ENCODE measurements at regions not wholly inside any gene's neighbourhood (a gene's known extent, or its start where the extent isn't known, plus 50 kb on each side); places are given as distances from the start of the nearest gene placed in this dataset.
A peak's percentile ranks its signal among the peaks of the same experiment; 100 is the strongest.

DNA sequence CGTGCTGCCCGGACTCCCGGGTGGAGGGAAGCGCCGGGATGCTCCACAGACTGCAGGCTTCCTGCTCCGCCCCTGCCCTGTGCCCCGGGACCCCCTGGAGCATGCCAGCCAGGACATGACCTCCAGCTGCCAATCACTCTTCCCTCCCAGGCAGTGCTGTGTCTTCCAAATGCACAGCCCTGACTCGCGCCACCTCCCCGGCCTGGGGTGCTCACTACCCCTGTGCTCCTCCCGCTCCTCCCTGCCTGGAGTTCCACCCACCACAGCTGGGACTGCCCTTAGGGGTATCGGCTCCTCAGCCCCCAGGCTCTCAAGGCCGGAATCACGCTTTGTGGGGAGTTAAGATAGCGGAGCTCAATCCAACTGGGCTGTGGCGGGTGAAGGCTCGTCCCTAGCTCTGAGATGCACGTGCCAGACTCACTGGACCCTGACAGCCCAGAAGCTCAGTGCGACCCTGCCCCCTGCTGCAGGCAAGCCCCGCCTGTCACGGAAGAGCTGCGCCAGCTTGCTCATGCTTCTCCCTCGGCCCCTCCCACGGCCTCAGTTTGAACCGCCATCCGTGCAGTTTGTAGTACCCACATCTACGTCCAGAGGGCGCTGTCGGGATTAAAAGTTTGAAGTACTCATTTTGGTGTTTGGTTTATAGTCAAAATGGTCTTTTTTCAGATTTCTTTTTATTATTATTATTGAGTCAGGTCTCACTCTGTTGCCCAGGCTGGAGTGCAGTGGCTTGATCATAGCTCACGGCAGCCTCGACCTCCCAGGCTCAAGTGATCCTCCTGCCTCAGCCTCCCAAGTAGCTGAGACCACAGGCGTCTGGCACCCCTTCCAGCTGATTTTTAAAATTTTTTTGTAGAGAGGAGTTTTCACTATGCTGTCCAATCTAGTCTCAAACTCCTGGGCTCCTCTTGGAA is 142.5 kb upstream of the TCERG1L start:
- peak; percentile 62 to 76 (median 72) for DNase-seq
- Histone ChIP-seq H3K27ac (no peak overlapping the region), H3K36me3 (replicated peaks in 1 of 2; ENCODE audit: insufficient read depth in 1 of 2, low read depth in 2 of 2) (no peaks in the 10 kb centered on the region), H3K4me1 (peaks cover 6% of the 10 kb centered on the region), H3K9me3 (no peaks in the 10 kb centered on the region), H3K27me3 (peaks cover 0 to 10% of the 10 kb centered on the region in 2 donors), H3K4me3 (no peak overlapping the region)
- intact Hi-C loops (cut with DNase I), result loop anchor here (10.0 kb wide), 1 partner anchor 331 kb away; no protein-coding TSS in a partner anchor
- no peak for ATAC-seq
- TF ChIP-seq POLR2A (IDR thresholded peaks at IDR 0.05), result no peak
- TF ChIP-seq, protein P1, sequence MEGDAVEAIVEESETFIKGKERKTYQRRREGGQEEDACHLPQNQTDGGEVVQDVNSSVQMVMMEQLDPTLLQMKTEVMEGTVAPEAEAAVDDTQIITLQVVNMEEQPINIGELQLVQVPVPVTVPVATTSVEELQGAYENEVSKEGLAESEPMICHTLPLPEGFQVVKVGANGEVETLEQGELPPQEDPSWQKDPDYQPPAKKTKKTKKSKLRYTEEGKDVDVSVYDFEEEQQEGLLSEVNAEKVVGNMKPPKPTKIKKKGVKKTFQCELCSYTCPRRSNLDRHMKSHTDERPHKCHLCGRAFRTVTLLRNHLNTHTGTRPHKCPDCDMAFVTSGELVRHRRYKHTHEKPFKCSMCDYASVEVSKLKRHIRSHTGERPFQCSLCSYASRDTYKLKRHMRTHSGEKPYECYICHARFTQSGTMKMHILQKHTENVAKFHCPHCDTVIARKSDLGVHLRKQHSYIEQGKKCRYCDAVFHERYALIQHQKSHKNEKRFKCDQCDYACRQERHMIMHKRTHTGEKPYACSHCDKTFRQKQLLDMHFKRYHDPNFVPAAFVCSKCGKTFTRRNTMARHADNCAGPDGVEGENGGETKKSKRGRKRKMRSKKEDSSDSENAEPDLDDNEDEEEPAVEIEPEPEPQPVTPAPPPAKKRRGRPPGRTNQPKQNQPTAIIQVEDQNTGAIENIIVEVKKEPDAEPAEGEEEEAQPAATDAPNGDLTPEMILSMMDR (IDR thresholded peaks at IDR 0.05), result peak; percentile 66 to 96 (median 73)
- WGBS, 2 donors, result 16 to 25% methylated on average over 26 to 32 of the region's 32 CpGs

DNA sequence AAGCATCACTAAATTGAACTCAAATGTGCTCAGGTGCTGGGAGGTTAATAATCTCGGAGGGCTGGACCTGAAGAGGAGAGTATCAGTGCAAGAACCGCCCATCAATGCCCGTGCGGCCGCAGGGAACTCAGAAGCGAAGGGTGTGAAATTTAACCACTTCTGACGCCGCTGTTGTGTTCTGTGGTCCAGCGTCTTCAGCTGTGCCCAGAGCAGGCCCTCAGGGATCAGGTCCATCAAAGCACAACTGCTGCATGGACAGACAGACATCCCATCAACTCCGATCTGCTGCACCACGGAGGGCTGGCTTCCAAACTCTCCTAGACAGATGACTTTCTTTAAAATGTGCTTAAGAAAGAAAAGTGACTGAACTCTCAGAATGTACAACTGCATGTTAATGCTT is 144.9 kb upstream of the TCERG1L start:
- TF ChIP-seq, protein P1 (IDR thresholded peaks at IDR 0.05), result no peak
- no peak for TF ChIP-seq POLR2A (IDR thresholded peaks at IDR 0.05)
- WGBS, 2 donors, result 19 to 35% methylated on average over 10 to 11 of the region's 11 CpGs
- H3K27me3 ChIP-seq, result peaks cover 0 to 10% of the 10 kb centered on the region in 2 donors

DNA sequence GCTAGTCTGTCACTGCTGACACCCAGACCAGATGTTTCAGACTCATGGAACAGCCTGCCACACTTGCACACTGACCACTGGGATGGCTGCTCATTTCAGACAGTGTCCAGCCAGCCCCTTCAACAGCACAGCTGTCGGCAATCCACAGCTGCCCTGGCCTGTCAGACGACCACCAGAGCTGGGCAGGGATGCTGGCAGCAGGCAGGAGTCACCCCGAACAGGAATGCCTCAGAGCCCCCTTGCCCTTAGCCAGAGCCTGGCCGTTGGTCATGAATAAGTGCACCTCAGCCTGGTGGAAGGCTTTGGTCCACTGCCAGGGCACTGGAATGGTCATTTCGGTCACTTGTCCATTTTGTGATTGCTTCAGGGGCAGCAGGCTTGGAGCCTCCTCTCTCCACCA is 149.6 kb upstream of the TCERG1L start:
- no peak for DNase-seq
- H3K27me3 ChIP-seq, result peaks cover 0 to 5% of the 10 kb centered on the region in 2 donors

More for the DNA sequence above, 144.9 kb upstream of the TCERG1L start:
- no peak overlapping the region for H3K27ac ChIP-seq
- intact Hi-C loops (cut with DNase I), result loop anchor here (10.0 kb wide), 1 partner anchor 328 kb away; no protein-coding TSS in a partner anchor
- no peak overlapping the region for H3K4me3 ChIP-seq
- DNase-seq (no peak), ATAC-seq (no peak)
- no peaks in the 10 kb centered on the region for H3K36me3 ChIP-seq (replicated peaks in 1 of 2; ENCODE audit: insufficient read depth in 1 of 2, low read depth in 2 of 2)
- peaks cover 6% of the 10 kb centered on the region for H3K4me1 ChIP-seq
- no peaks in the 10 kb centered on the region for H3K9me3 ChIP-seq

DNA sequence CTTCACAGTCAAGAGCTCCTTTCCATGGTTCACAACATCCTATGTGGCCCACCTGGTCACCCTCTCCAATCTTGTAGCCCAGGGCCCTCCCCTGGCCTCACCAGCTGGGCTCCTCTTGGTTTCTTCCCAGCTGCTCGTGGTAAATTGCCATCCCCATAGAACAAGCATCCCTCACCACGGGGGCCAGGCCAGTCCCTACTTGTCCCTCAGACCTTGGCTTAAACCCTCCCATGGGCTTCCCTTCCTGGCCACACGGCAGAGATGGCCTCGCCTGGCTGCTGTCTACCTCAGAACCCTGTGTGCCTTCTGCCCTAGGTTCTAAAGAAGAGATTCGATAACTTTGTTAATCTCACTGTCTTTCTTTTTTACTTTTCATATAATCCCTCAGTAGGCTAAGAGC is 153.3 kb upstream of the TCERG1L start:
- 50 to 79% methylated on average over 4 to 5 of the region's 5 CpGs for WGBS, 2 donors
- intact Hi-C loops (cut with DNase I), result no loop called here
- peaks cover 0 to 5% of the 10 kb centered on the region in 2 donors for H3K27me3 ChIP-seq

More for the DNA sequence above, 149.6 kb upstream of the TCERG1L start:
- H3K36me3 ChIP-seq (replicated peaks in 1 of 2; ENCODE audit: insufficient read depth in 1 of 2, low read depth in 2 of 2), result no peaks in the 10 kb centered on the region
- H3K27ac ChIP-seq, result no peak overlapping the region
- 29% methylated on average over 5 of the region's 5 CpGs; no CpG with 5 or more reads in 1 of the 2 donors for WGBS, 2 donors
- H3K9me3 ChIP-seq, result no peaks in the 10 kb centered on the region
- intact Hi-C loops (cut with DNase I), result no loop called here
- ATAC-seq, result no peak
- no peaks in the 10 kb centered on the region for H3K4me1 ChIP-seq
- no peak for TF ChIP-seq POLR2A (IDR thresholded peaks at IDR 0.05)
- TF ChIP-seq, protein P1 (IDR thresholded peaks at IDR 0.05), result no peak
- no peak overlapping the region for H3K4me3 ChIP-seq

More for the DNA sequence above, 153.3 kb upstream of the TCERG1L start:
- Histone ChIP-seq H3K4me3 (no peak overlapping the region), H3K4me1 (no peaks in the 10 kb centered on the region), H3K9me3 (no peaks in the 10 kb centered on the region), H3K36me3 (replicated peaks in 1 of 2; ENCODE audit: insufficient read depth in 1 of 2, low read depth in 2 of 2) (no peaks in the 10 kb centered on the region), H3K27ac (no peak overlapping the region)
- DNase-seq, result no peak
- no peak for ATAC-seq
- TF ChIP-seq, protein P1 (IDR thresholded peaks at IDR 0.05), result no peak
- TF ChIP-seq POLR2A (IDR thresholded peaks at IDR 0.05), result no peak

Data from body of pancreas (tissue), 4 donors.